GM12878 (cell line): ENCODE measurements at regions not wholly inside any gene's neighbourhood (a gene's known extent, or its start where the extent isn't known, plus 50 kb on each side); places are given as distances from the start of the nearest gene placed in this dataset.

Experiments
- ATF7 ChIP-seq: fragments of 450-650 bp; IDR thresholded peaks from 2 replicates; pipeline ENCODE4 v1.6.1; 2016; ENCODE audit warnings: low read depth, mild to moderate bottlenecking
- BCL11A ChIP-seq: IDR thresholded peaks from 2 replicates; pipeline ENCODE4 v1.6.1; 2011; ENCODE audit warnings: low read depth, low read length
- BRCA1 ChIP-seq: IDR thresholded peaks from 2 replicates; pipeline ENCODE4 v1.6.1; 2011; ENCODE audit warnings: low read depth, low read length, improper control_type of control experiment
- CREM ChIP-seq: IDR thresholded peaks from 2 replicates; pipeline ENCODE4 v1.6.1; 2014; ENCODE audit warnings: antibody characterized with exemption, low read depth
- CTCF ChIP-seq, 3 experiments: IDR thresholded peaks in 2 of 3; conservative IDR thresholded peaks in 1 of 3; 2 replicates each; pipeline ENCODE4 v1.5.1; 2011; ENCODE audit warnings: low read depth in 3 of 3, low read length in 3 of 3, mild to moderate bottlenecking in 3 of 3, control low read depth in 2 of 3, moderate library complexity in 2 of 3, inconsistent platforms in 1 of 3, mixed read lengths in 1 of 3; ENCODE audit not compliant: control insufficient read depth in 2 of 3, insufficient read depth in 1 of 3; ENCODE audit errors: extremely low read depth in 1 of 3
- EZH2 ChIP-seq: IDR thresholded peaks from 2 replicates; pipeline ENCODE4 v1.6.1; 2012; ENCODE audit warnings: low read depth, mild to moderate bottlenecking, control low read depth, inconsistent platforms, low read length, borderline replicate concordance; ENCODE audit not compliant: control insufficient read depth
- POLR2A ChIP-seq: IDR thresholded peaks from 2 replicates; pipeline ENCODE4 v1.6.1; 2011; ENCODE audit warnings: low read depth, mild to moderate bottlenecking, low read length
- POLR2AphosphoS5 ChIP-seq: IDR thresholded peaks from 2 replicates; pipeline ENCODE4 v1.6.1; 2011; ENCODE audit warnings: mild to moderate bottlenecking, low read length, inconsistent platforms
- SPI1 ChIP-seq: IDR thresholded peaks from 2 replicates; pipeline ENCODE4 v1.6.1; 2011; ENCODE audit warnings: low read depth, mild to moderate bottlenecking, low read length, moderate library complexity, borderline replicate concordance; ENCODE audit not compliant: insufficient read depth
- SREBF1 ChIP-seq: IDR thresholded peaks from 2 replicates; pipeline ENCODE4 v1.6.1; 2012; ENCODE audit warnings: mild to moderate bottlenecking, low read length
- SUZ12 ChIP-seq: fragments of 200-600 bp; sonication (generic); IDR thresholded peaks from one replicate; pipeline ENCODE4 v1.6.1; 2018; ENCODE audit warnings: antibody characterized with exemption, mild to moderate bottlenecking; ENCODE audit not compliant: unreplicated experiment
- TCF3 ChIP-seq: IDR thresholded peaks from 2 replicates; pipeline ENCODE4 v1.6.1; 2012; ENCODE audit warnings: low read depth, mild to moderate bottlenecking, low read length, borderline replicate concordance; ENCODE audit not compliant: insufficient read depth

- TF ChIP-seq POLR2A (no peak), ATF7 (no peak), TCF3 (no peak), CREM (no peak), BRCA1 (no peak), CTCF (IDR thresholded peaks at IDR 0.05 in 2 of 3, conservative IDR thresholded peaks at IDR 0.05 in 1 of 3; ENCODE audit: control insufficient read depth in 2 of 3, extremely low read depth in 1 of 3, insufficient read depth in 1 of 3, low read depth in 3 of 3, low read length in 3 of 3) (no peak), SUZ12 (no peak), SPI1 (no peak), EZH2 (no peak), SREBF1 (no peak), POLR2AphosphoS5 (no peak), BCL11A (no peak)
Observed at GRCh38 chr6:147700436-147701209, 192.1 kb downstream of the SAMD5 start.
